ENCODE measurements at regions not wholly inside any gene's neighbourhood (a gene's known extent, or its start where the extent isn't known, plus 50 kb on each side); places are given as distances from the start of the nearest gene placed in this dataset.

GRCh38 chr2:51628917-51629316, 597.0 kb upstream of the NRXN1 start:
- TF ChIP-seq CTCF (IDR thresholded peaks at IDR 0.05 in 4 of 5, conservative IDR thresholded peaks at IDR 0.05 in 1 of 5): no peak
- TF ChIP-seq POLR2A (IDR thresholded peaks at IDR 0.05): no peak

Measured in gastrocnemius medialis (tissue), 4 donors.